ENCODE measurements at regions not wholly inside any gene's neighbourhood (a gene's known extent, or its start where the extent isn't known, plus 50 kb on each side); places are given as distances from the start of the nearest gene placed in this dataset.

DNA sequence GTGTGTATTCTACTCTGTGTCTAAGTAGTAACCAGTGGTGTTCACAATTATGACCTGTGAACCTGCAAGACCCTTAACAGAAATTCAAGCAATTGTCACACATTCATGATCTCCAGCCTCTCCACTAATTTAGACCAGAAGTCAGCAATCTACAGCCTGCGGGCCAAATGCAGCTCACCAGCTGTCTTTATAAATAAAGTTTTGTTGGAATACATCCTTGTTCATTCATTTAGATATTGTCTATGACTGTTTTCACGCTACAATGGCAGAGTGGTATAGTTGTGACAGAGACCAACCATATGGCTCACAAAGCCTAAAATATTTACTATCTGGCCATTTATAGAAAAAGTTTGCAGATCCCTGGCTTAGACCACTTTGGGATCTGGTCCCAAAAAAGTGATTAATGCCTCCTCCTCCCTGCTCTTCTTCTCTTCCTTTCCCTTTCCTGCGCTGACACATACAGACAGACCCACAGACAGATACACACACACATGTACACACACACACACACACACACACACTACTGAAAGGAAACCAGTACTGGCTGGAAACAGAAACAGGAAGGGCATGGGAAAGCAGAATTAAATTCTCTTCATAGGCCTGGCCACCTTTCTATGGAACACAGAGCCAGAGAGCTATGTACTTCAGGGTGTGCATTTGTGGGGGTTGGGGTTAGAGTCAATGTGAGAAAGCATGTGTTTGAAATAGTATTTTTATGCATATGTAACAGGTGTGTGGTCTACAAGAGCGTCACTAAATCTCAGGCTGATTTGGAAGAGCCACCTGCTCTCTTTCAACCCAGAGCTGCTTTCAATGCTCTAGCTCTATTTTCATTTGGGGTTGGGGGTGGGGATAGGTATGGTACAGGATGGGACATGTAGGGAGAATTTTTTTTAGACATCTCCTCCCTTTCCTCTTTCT is 49.7 kb upstream of the TMEM164 start:
- no peak for DNase-seq

More for the DNA sequence above, 49.7 kb upstream of the TMEM164 start:
- in situ Hi-C loops (cut with HindIII; ENCODE audit: low pct_ligation_motif_present, low pct_unique_long_range_greater_than_20kb, low sequenced_read_pairs), result no loop called here
